GM18909 (cell line): ENCODE measurements at regions not wholly inside any gene's neighbourhood (a gene's known extent, or its start where the extent isn't known, plus 50 kb on each side); places are given as distances from the start of the nearest gene placed in this dataset.

Experiments used
- ATAC-seq: cut with Tn5 transposase; IDR thresholded peaks from one replicate; pipeline ENCODE4 v1.9.1; 2021; ENCODE audit warnings: mild to moderate bottlenecking; ENCODE audit not compliant: unreplicated experiment, poor library complexity

DNA sequence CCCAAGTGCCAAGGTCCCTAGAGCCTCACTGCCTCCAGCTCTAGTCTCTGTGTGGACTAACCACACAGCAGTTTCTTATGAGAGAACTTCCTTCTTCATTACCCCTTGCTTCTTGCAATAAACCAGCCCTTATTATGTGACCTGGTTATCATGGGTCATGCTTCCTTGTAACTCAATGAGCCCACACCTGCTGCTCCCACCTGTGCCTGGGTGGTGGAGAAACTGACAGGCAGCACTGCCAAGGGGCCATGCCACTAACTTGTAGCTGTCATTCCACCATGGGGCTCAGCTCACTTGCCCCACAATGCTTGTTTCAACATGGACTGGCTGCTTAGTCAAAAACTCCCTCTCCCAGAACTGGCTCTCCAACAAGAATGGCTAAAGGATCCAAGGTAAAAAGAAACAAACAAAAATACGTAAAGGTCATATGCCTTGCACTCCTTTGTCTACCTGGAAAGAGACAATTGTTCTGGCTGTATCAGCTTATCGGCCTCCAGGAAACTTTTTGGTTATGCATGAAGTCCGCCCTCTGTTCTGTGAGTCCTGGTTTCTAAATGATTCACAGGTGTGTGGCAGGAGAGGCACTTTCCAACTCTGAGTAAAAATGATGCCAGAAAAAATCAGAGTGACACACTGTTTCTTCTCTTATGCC, 446.4 kb downstream of the COG6 start:
- ATAC-seq: peak; percentile 84

DNA sequence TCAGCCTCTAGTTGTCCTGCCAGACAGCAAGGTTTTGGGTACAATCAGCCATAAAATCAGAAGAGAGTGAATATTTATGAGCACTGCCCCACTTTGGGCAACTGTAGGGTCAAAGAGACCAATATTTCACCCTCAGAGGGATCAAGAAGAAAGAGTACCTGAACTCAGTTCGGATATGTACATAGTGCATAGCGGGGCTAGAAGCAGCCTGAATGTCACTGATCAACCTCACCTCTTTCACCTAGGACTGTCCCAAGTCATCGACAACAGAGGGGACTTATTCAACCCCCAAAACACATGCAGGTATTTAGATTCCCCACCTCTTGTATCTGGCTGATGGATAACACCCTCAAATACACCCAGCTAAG, 446.9 kb downstream of the COG6 start:
- peak; percentile 19 for ATAC-seq

DNA sequence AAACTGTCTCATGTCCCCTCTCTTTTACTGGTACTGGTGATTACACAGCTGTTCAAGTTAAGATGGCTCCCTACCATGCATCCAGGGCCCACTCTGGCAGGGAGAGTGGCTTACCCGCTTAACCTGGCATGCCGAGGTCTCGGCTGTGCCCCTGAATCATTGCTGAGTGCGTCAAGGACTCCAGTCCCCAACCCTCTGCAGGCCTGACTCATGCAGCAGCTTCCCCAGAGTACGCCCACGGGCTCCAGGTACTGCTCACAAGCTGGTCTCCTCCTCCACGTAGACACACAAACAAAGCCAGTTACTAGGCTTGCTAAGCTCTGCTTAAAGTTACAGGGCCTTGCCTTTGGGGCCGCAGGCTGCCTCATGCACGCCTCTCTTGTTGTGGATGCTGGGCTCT, 447.4 kb downstream of the COG6 start:
- no peak for ATAC-seq

GRCh38 chr13:40103864-40104263, 448.4 kb downstream of the COG6 start:
- ATAC-seq: no peak

DNA sequence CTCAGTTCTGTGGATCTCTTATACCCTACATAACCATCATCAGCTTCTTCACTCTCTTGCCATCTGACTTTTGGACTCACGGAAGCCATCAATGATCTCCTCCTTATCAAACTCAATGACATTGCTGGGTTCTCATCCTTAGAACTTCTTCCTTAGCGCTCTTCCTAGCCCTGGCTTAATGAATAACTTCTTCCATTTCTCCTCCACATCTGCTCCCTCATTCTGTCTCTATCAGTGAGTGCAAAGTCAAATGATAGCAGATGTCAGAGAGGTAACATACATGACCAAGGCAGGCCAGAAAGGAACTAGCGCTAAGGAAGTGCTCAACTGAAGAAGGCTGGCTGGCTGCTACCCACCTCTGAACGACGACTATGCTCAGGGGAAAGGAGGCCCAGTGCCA, 449.8 kb downstream of the COG6 start:
- ATAC-seq: no peak

GRCh38 chr13:40109351-40109844, 453.9 kb downstream of the COG6 start:
- ATAC-seq: no peak

DNA sequence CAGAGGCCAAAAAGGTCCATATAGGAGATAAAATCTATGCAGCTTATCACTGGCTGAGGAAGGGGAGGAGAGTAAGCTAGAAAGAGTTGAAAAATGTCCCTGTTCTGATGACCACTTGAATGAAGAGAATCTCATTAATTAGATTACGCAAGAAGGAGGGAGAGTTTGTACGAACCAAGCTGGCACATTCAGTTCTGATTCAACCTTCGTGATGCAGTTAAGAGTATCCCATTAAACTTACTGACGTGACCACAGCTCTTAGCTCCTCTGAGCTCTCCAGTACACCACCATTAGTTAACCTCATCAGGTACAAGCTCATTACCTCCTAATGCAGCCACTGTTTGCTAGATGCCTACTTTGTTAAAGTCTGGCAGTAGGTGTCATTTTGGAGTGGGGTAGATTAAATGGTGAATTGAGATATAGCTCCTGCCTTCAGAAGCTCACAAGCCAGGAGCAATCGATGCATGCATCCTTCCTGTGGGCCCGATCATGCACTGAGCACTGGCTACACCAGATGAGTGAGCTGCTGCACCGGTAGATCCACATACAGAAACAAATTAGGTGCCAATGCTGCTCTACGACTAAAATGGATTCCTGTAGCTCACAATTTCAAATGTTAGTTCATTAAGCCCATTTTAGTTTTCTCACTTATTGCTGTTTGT, 458.3 kb downstream of the COG6 start:
- ATAC-seq: no peak

DNA sequence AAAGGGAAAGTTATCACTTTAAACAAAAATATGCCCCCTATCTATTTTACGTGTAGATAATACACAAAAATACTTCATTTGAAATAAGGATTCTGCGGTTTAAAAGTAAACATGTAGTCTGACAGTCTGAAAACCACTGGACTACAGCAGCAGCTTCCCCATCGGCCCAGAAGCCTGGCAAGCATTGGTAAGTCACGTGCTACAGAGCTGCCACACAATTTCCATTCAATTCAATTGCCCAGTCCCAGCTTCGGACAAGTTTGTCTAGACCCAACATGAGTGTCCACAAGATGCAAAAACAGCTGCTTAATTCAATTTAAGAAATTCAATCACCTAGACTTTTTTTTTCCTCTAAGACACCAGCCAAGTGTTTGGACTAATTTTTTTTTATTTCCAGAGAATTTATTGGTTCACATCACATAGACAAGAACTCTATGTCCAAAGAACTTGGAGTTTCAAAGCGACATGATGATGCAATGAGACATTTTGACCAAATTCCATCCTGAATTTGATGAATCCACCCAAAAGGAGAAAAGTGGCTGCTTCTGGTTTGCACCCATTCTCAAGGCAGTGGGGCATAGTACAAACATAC, 458.9 kb downstream of the COG6 start:
- ATAC-seq: no peak

DNA sequence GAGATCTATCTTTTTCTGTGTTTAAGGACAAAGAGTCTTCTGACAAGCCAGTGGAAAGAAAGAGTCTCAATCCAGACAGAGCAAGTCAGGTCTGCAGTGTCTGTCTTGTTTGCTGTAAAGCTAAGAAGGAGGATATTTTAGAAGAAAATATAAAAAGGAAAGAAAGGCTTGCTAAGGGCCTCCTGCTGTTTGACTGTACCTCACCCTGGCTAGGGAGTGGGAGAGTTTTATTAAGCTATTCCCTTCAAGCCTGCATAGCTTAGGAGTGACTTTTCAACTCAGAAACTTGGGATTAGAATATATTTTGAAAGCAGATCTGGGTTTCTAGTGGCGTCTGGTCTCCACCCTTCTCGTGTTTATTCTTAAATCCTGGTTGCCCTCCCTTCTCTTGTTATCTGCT, 460.0 kb downstream of the COG6 start:
- ATAC-seq: no peak

- ATAC-seq: peak; percentile 99
Observed at GRCh38 chr13:40116008-40116407, 460.5 kb downstream of the COG6 start.

GRCh38 chr13:40118337-40118736, 462.9 kb downstream of the COG6 start:
- ATAC-seq: no peak

DNA sequence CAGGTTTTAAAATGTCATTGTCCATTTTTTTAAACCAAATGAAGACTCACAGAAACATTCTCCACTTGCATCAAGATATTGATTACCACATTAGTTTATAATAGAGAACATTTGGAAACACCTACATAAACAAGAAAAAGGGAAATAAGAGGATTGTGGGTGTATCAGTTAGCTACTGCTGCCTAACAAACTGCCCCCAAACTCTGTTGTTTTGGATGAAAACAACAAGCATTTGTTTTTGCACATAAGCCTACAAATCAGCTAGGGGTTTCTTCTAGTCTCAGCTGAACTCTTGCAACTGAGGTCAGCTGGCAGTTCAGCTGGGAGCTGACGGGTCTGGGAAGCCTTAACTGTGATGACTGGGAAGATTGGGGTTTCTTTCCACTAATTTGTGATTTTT, 464.4 kb downstream of the COG6 start:
- ATAC-seq: no peak

DNA sequence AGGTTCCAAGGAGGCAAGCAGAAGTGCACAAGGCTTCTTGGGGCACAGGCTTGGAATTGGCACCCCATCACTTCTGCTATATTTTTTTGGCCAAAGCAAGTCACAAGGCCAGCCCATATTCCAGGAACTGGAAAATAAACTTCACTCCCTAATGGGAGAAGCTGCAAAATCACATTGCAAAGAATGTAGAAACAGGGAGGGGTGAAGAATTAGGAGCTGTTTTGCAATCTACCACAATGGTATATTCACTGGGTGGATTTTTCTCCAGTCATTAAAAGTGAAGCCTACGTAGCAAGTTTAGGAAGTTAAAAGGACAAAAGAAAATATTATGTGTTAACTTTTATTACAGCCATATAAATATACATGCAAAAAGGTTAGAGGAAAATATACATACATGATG, 464.8 kb downstream of the COG6 start:
- no peak for ATAC-seq

- no peak for ATAC-seq
Observed at GRCh38 chr13:40120781-40121180, 465.3 kb downstream of the COG6 start.

- no peak for ATAC-seq
Observed at GRCh38 chr13:40121722-40122121, 466.3 kb downstream of the COG6 start.

- no peak for ATAC-seq
Observed at GRCh38 chr13:40123962-40124632, 468.6 kb downstream of the COG6 start.

DNA sequence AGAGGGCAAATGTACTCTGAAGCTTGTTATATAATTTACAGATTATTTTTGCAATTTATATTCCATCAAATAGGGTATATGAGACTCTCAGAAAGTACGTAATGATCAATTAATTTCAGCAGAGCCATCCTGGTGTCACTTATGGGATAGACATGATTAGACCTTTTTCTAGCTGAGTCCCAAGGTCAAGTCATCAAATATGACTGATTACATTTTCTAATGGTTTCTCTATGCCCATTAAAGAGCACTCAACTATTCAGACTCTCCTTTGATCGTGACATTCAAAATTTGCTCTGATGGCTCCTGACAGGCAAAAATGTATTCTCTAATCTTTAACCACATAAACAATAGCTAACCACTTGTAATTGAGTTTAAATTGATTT, 469.2 kb downstream of the COG6 start:
- no peak for ATAC-seq

GRCh38 chr13:40125336-40125735, 469.9 kb downstream of the COG6 start:
- ATAC-seq: no peak

GRCh38 chr13:40126306-40127085, 471.0 kb downstream of the COG6 start:
- peak; percentile 55 for ATAC-seq

GRCh38 chr13:40127476-40127875, 472.0 kb downstream of the COG6 start:
- ATAC-seq: peak; percentile 33

- no peak for ATAC-seq
Observed at GRCh38 chr13:40127925-40128324, 472.5 kb downstream of the COG6 start.
